Tibial nerve (tissue), 4 donors: ENCODE measurements at regions not wholly inside any gene's neighbourhood (a gene's known extent, or its start where the extent isn't known, plus 50 kb on each side); places are given as distances from the start of the nearest gene placed in this dataset.

ENCODE experiments used
- DNase-seq, 2 donors: peaks; one replicate each; pipeline ENCODE4 v3.0.0-alpha.2; 2019; ENCODE audit warnings: low spot score in 2 of 2
- H3K27ac ChIP-seq, 4 donors: fragments of 200-600 bp; sonication (generic) in 3 of 4; one replicate each; pipeline ENCODE4 v1.5.1; 2017 to 2019; ENCODE audit warnings: mild to moderate bottlenecking in 1 of 4
- H3K27me3 ChIP-seq, 2 donors: fragments of 200-600 bp; sonication (generic) in 1 of 2; one replicate each; pipeline versions ENCODE4 v1.5.1 to v1.6.0; 2017 to 2019
- H3K36me3 ChIP-seq, 3 donors: fragments of 200-600 bp; sonication (generic); one replicate each; pipeline ENCODE4 v1.5.1; 2018 to 2019
- H3K4me1 ChIP-seq, 4 donors: fragments of 200-600 bp; sonication (generic) in 3 of 4; one replicate each; pipeline ENCODE4 v1.5.1; 2017 to 2019
- H3K4me3 ChIP-seq, 4 donors: fragments of 200-600 bp; sonication (generic) in 3 of 4; one replicate each; pipeline ENCODE4 v1.5.1; 2017 to 2019; ENCODE audit warnings: mild to moderate bottlenecking in 1 of 4, moderate library complexity in 1 of 4
- H3K9me3 ChIP-seq, 4 donors: fragments of 200-600 bp; sonication (generic) in 3 of 4; one replicate each; pipeline ENCODE4 v1.5.1; 2017 to 2019
- EP300 ChIP-seq, 2 donors: sonication (generic); formaldehyde crosslinking; IDR thresholded peaks; one replicate each; pipeline ENCODE4 v1.6.1; 2017; ENCODE audit warnings: antibody characterized with exemption in 2 of 2, mild to moderate bottlenecking in 1 of 2
- POLR2A ChIP-seq, 2 donors: fragments of 450-650 bp; IDR thresholded peaks; one replicate each; pipeline ENCODE4 v1.6.1; 2017; ENCODE audit warnings: antibody characterized with exemption in 2 of 2, mild to moderate bottlenecking in 2 of 2, moderate library complexity in 2 of 2
- WGBS, 2 donors: methylation state at CpG; one replicate each; pipeline ENCODE4 v1.1.5; 2018; 5-methylcytosine and 5-hydroxymethylcytosine counted together
- TF ChIP-seq, protein P1 (sequence below), 5 experiments: fragments of 200-600 bp in 3 of 5; fragments of 450-650 bp in 2 of 5; sonication (generic) in 3 of 5; IDR thresholded peaks; one replicate each; pipeline ENCODE4 v1.5.1; 2016 to 2019; ENCODE audit warnings: antibody characterized with exemption in 5 of 5, mild to moderate bottlenecking in 3 of 5, moderate library complexity in 2 of 5

DNA sequence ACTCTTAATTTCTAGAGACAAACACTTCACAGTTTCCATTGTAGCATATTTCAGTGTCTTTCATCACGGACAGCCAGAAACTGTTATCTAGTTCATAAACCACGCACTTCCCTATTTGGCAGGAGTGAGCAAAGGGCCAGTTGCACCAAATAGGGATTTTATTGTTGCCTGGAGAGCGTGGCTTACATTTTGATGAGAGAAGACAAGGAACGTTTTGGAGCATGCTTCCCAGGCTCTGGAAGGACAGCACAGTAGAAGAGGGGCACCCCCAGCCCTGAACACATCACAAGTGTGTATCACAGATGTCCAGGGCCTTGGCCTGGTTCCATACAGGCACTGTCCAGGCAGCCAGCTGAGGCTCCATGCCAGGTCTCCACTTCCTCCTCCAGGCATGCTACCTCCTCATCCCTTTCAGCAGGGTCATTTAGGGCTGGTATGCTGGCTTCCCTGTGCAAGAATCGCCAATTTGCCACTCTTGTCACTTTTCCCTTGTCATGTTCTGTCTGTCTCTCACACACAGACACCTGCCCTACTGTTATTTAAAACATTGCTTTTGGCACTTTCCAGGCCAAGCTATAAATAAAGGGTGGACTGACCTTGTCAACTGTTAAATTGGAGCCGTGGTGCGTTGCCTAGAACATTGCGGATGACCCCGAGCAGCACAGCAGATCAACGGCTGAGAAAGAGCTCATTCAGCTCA lies 235.0 kb upstream of the GMDS start:
- Histone ChIP-seq H3K36me3 (peaks cover 0 to 11% (median 0%) of the 10 kb centered on the region in 3 donors), H3K9me3 (peaks cover 0 to 15% (median 0%) of the 10 kb centered on the region in 4 donors), H3K4me1 (peaks cover 0 to 7% (median 0%) of the 10 kb centered on the region in 4 donors), H3K27ac (no peak overlapping the region), H3K27me3 (no peaks in the 10 kb centered on the region), H3K4me3 (no peak overlapping the region)
- 50 to 70% methylated on average over 10 of the region's 10 CpGs for WGBS, 2 donors
- no peak for DNase-seq
- TF ChIP-seq POLR2A (IDR thresholded peaks at IDR 0.05): no peak
- TF ChIP-seq EP300 (IDR thresholded peaks at IDR 0.05): no peak
- TF ChIP-seq, protein P1, sequence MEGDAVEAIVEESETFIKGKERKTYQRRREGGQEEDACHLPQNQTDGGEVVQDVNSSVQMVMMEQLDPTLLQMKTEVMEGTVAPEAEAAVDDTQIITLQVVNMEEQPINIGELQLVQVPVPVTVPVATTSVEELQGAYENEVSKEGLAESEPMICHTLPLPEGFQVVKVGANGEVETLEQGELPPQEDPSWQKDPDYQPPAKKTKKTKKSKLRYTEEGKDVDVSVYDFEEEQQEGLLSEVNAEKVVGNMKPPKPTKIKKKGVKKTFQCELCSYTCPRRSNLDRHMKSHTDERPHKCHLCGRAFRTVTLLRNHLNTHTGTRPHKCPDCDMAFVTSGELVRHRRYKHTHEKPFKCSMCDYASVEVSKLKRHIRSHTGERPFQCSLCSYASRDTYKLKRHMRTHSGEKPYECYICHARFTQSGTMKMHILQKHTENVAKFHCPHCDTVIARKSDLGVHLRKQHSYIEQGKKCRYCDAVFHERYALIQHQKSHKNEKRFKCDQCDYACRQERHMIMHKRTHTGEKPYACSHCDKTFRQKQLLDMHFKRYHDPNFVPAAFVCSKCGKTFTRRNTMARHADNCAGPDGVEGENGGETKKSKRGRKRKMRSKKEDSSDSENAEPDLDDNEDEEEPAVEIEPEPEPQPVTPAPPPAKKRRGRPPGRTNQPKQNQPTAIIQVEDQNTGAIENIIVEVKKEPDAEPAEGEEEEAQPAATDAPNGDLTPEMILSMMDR (IDR thresholded peaks at IDR 0.05): no peak

DNA sequence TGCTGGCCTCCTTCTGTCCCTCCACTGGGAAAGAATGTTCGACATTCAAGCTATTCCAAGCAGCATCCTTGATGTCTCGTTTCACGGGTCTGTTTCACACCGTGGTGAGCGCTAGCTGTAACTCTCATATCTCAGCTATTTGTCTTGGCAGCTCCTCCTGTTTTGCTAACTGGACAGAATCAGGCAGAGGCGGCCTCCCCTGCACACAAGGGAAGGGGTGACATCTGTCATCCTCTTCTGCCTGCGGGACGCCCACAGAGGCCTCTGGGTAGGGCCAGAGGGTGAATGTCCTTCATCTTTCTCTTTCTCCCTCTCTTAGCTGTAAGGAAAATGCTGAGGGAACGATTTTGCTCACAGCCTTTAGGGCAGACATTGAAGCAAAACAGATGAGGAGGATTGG lies 232.8 kb upstream of the GMDS start:
- H3K4me3 ChIP-seq: no peak overlapping the region
- H3K27ac ChIP-seq: no peak overlapping the region
- H3K9me3 ChIP-seq: peaks cover 0 to 12% (median 0%) of the 10 kb centered on the region in 4 donors
- WGBS, 2 donors: 31% methylated on average over 9 of the region's 9 CpGs
- DNase-seq: no peak
- no peaks in the 10 kb centered on the region for H3K27me3 ChIP-seq
- peaks cover 0 to 11% (median 0%) of the 10 kb centered on the region in 3 donors for H3K36me3 ChIP-seq
- H3K4me1 ChIP-seq: peaks cover 0 to 7% (median 0%) of the 10 kb centered on the region in 4 donors
- no peak for TF ChIP-seq POLR2A (IDR thresholded peaks at IDR 0.05)

DNA sequence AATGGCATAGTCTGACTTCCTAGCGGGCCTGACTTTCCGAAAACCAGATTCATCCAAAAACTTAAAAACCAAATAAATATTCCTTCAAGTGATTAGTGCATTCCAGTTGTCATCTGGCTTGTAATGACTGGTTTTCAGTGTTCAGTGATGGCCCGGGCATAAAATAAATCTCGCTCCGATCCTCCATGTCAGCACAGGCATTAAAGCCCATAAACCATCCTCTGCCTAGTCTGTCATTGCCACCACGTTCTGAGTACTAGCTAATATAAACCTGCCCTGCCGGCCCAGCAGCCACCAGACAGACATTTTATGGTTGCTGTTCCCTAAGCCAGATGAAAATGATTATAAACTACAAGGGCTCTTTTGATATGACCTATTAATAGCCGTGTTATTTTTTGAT lies 232.3 kb upstream of the GMDS start:
- Histone ChIP-seq H3K27ac (no peak overlapping the region), H3K4me3 (no peak overlapping the region), H3K27me3 (no peaks in the 10 kb centered on the region), H3K36me3 (peaks cover 0 to 7% (median 0%) of the 10 kb centered on the region in 3 donors), H3K9me3 (peaks cover 0 to 7% (median 0%) of the 10 kb centered on the region in 4 donors), H3K4me1 (peaks cover 0 to 7% (median 0%) of the 10 kb centered on the region in 4 donors)
- 69 to 72% methylated on average over 8 of the region's 8 CpGs for WGBS, 2 donors
- TF ChIP-seq, protein P1 (IDR thresholded peaks at IDR 0.05): no peak
- no peak for TF ChIP-seq EP300 (IDR thresholded peaks at IDR 0.05)
- no peak for TF ChIP-seq POLR2A (IDR thresholded peaks at IDR 0.05)
- DNase-seq: no peak

DNA sequence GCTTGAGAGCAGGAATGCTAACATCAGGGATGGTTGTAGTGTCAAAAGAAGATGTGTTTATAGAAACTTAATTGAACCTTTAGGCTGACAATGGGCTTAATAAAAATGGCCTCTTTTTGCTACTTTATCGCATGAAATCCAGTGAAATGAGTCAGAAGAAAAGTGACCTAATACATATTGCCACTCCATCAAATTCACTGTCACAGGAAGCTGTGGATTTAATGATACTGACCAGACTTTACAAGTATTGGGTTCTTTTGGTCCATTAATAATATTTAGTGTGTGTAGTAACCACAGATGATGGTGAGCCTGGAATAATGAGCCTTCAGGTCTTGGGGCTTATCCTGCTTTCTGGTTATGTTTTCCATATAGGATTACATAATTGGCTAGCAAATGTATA lies 231.8 kb upstream of the GMDS start:
- no peak for DNase-seq
- Histone ChIP-seq H3K27me3 (no peaks in the 10 kb centered on the region), H3K36me3 (peaks cover 0 to 3% (median 0%) of the 10 kb centered on the region in 3 donors), H3K9me3 (peaks cover 0 to 3% (median 0%) of the 10 kb centered on the region in 4 donors), H3K4me3 (no peak overlapping the region), H3K27ac (no peak overlapping the region), H3K4me1 (peaks cover 0 to 7% (median 0%) of the 10 kb centered on the region in 4 donors)
- TF ChIP-seq POLR2A (IDR thresholded peaks at IDR 0.05): no peak
- no peak for TF ChIP-seq EP300 (IDR thresholded peaks at IDR 0.05)
- TF ChIP-seq, protein P1 (IDR thresholded peaks at IDR 0.05): no peak
- WGBS, 2 donors: 88 to 100% methylated on average over 1 of the region's 1 CpG

DNA sequence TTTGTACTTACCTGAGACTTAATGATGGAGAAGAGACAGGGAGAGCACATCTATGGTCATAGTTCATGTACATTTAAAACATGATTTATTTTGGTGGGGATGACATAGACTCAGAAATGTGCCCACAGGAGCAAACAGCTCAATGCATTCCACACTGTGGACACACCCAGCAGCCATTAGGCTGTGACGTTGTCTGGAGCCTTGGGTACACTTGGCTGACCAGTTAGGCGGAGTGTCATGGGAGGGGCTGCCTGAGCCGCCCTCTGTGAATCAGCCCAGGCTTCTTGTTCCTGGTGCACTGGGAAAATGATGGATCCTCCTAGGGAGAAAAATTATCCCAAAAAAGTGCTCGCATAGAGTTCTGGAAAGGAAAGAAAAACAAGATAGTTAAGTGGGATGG lies 231.0 kb upstream of the GMDS start:
- no peak for DNase-seq
- TF ChIP-seq, protein P1 (IDR thresholded peaks at IDR 0.05): no peak
- TF ChIP-seq EP300 (IDR thresholded peaks at IDR 0.05): no peak
- H3K4me1 ChIP-seq: peaks cover 0 to 7% (median 0%) of the 10 kb centered on the region in 4 donors
- no peaks in the 10 kb centered on the region for H3K9me3 ChIP-seq
- H3K4me3 ChIP-seq: no peak overlapping the region
- no peaks in the 10 kb centered on the region for H3K27me3 ChIP-seq
- no peak overlapping the region for H3K27ac ChIP-seq
- 59 to 79% methylated on average over 4 of the region's 4 CpGs for WGBS, 2 donors
- H3K36me3 ChIP-seq: no peaks in the 10 kb centered on the region
